ENCODE measurements at regions not wholly inside any gene's neighbourhood (a gene's known extent, or its start where the extent isn't known, plus 50 kb on each side); places are given as distances from the start of the nearest gene placed in this dataset.

GRCh38 chr14:101220921-101221510, 317.5 kb upstream of the RTL1 start:
- no peak for DNase-seq

GRCh38 chr14:101221549-101222160, 318.1 kb upstream of the RTL1 start:
- DNase-seq, result no peak

- DNase-seq, result no peak
These were observed 319.0 kb upstream of the RTL1 start for GRCh38 chr14:101222362-101223070.

GRCh38 chr14:101223127-101223526, 319.6 kb upstream of the RTL1 start:
- DNase-seq, result no peak

GRCh38 chr14:101223561-101224162, 320.1 kb upstream of the RTL1 start:
- DNase-seq, result no peak

GRCh38 chr14:101224356-101225156, 321.0 kb upstream of the RTL1 start:
- no peak for DNase-seq

GRCh38 chr14:101225157-101226152, 321.9 kb upstream of the RTL1 start:
- DNase-seq, result peak in 1 of 2 donors; percentile 36

GRCh38 chr14:101226265-101226602, 322.7 kb upstream of the RTL1 start:
- no peak for DNase-seq

GRCh38 chr14:101226603-101227425, 323.3 kb upstream of the RTL1 start:
- DNase-seq, result no peak

- no peak for DNase-seq
These were observed 324.4 kb upstream of the RTL1 start for GRCh38 chr14:101227611-101228594.

GRCh38 chr14:101228949-101229541, 325.5 kb upstream of the RTL1 start:
- no peak for DNase-seq

GRCh38 chr14:101229666-101230065, 326.1 kb upstream of the RTL1 start:
- no peak for DNase-seq

GRCh38 chr14:101230161-101230850, 326.8 kb upstream of the RTL1 start:
- DNase-seq, result no peak

- DNase-seq, result no peak
These were observed 327.5 kb upstream of the RTL1 start for GRCh38 chr14:101230851-101231550.

GRCh38 chr14:101231828-101232227, 328.3 kb upstream of the RTL1 start:
- no peak for DNase-seq

GRCh38 chr14:101232340-101233020, 328.8 kb upstream of the DIO3 start:
- no peak for DNase-seq

- DNase-seq, result no peak
These were observed 328.3 kb upstream of the DIO3 start for GRCh38 chr14:101233021-101233366.
